ENCODE measurements at regions not wholly inside any gene's neighbourhood (a gene's known extent, or its start where the extent isn't known, plus 50 kb on each side); places are given as distances from the start of the nearest gene placed in this dataset.

- TF ChIP-seq FOXM1 (IDR thresholded peaks at IDR 0.05; ENCODE audit: borderline replicate concordance, low read depth): no peak
- no peak for TF ChIP-seq CEBPB (IDR thresholded peaks at IDR 0.05)
- no peak for TF ChIP-seq NFIC (IDR thresholded peaks at IDR 0.05)
- peak; percentile 57 for TF ChIP-seq REST (IDR thresholded peaks at IDR 0.05; ENCODE audit: low read depth)
Observed at GRCh38 chr18:55079481-55080355, 120.5 kb upstream of the CCDC68 start.

GRCh38 chr18:55079067-55079466, 119.8 kb upstream of the CCDC68 start:
- no peak for TF ChIP-seq TEAD4 (IDR thresholded peaks at IDR 0.05)
- no peak for TF ChIP-seq EGR1 (IDR thresholded peaks at IDR 0.05)
- no peak for TF ChIP-seq ZBTB7A (IDR thresholded peaks at IDR 0.05; ENCODE audit: low read depth)
- TF ChIP-seq TCF12 (IDR thresholded peaks at IDR 0.05; ENCODE audit: low read depth): no peak
- no peak for TF ChIP-seq EP300 (IDR thresholded peaks at IDR 0.05; ENCODE audit: borderline replicate concordance)
- no peak for TF ChIP-seq RAD21 (IDR thresholded peaks at IDR 0.05; ENCODE audit: low read depth)

GRCh38 chr18:55078303-55078932, 119.2 kb upstream of the CCDC68 start:
- TF ChIP-seq TCF12 (IDR thresholded peaks at IDR 0.05; ENCODE audit: low read depth) (no peak), EGR1 (IDR thresholded peaks at IDR 0.05) (no peak)

- TF ChIP-seq ZBTB7A (IDR thresholded peaks at IDR 0.05; ENCODE audit: low read depth): no peak
- TF ChIP-seq TEAD4 (IDR thresholded peaks at IDR 0.05): no peak
- no peak for TF ChIP-seq FOXM1 (IDR thresholded peaks at IDR 0.05; ENCODE audit: borderline replicate concordance, low read depth)
- TF ChIP-seq TCF12 (IDR thresholded peaks at IDR 0.05; ENCODE audit: low read depth): no peak
- TF ChIP-seq YY1 (IDR thresholded peaks at IDR 0.05; ENCODE audit: low read depth): no peak
- TF ChIP-seq RAD21 (IDR thresholded peaks at IDR 0.05; ENCODE audit: low read depth): no peak
- no peak for TF ChIP-seq MAX (IDR thresholded peaks at IDR 0.05)
- TF ChIP-seq TAF1 (IDR thresholded peaks at IDR 0.05; ENCODE audit: low read depth): no peak
- TF ChIP-seq CREB1 (IDR thresholded peaks at IDR 0.05; ENCODE audit: low read depth): no peak
- TF ChIP-seq NFIC (IDR thresholded peaks at IDR 0.05): no peak
- no peak for TF ChIP-seq USF1 (IDR thresholded peaks at IDR 0.05)
- no peak for TF ChIP-seq EP300 (IDR thresholded peaks at IDR 0.05; ENCODE audit: borderline replicate concordance)
- no peak for TF ChIP-seq CEBPB (IDR thresholded peaks at IDR 0.05)
- no peak for TF ChIP-seq REST (IDR thresholded peaks at IDR 0.05; ENCODE audit: low read depth)
- TF ChIP-seq EGR1 (IDR thresholded peaks at IDR 0.05): no peak
Observed at GRCh38 chr18:55076643-55077218, 117.5 kb upstream of the CCDC68 start.

GRCh38 chr18:55073834-55074233, 114.6 kb upstream of the CCDC68 start:
- TF ChIP-seq EP300 (IDR thresholded peaks at IDR 0.05; ENCODE audit: borderline replicate concordance) (no peak), YY1 (IDR thresholded peaks at IDR 0.05; ENCODE audit: low read depth) (no peak), TEAD4 (IDR thresholded peaks at IDR 0.05) (no peak), FOXM1 (IDR thresholded peaks at IDR 0.05; ENCODE audit: borderline replicate concordance, low read depth) (no peak), CEBPB (IDR thresholded peaks at IDR 0.05) (no peak), RAD21 (IDR thresholded peaks at IDR 0.05; ENCODE audit: low read depth) (no peak), ZBTB7A (IDR thresholded peaks at IDR 0.05; ENCODE audit: low read depth) (no peak), MAX (IDR thresholded peaks at IDR 0.05) (no peak)

- TF ChIP-seq TCF12 (IDR thresholded peaks at IDR 0.05; ENCODE audit: low read depth): no peak
- no peak for TF ChIP-seq FOXM1 (IDR thresholded peaks at IDR 0.05; ENCODE audit: borderline replicate concordance, low read depth)
- no peak for TF ChIP-seq MAX (IDR thresholded peaks at IDR 0.05)
- no peak for TF ChIP-seq TEAD4 (IDR thresholded peaks at IDR 0.05)
- no peak for TF ChIP-seq RAD21 (IDR thresholded peaks at IDR 0.05; ENCODE audit: low read depth)
- no peak for TF ChIP-seq CREB1 (IDR thresholded peaks at IDR 0.05; ENCODE audit: low read depth)
- TF ChIP-seq ZBTB7A (IDR thresholded peaks at IDR 0.05; ENCODE audit: low read depth): no peak
- no peak for TF ChIP-seq TAF1 (IDR thresholded peaks at IDR 0.05; ENCODE audit: low read depth)
- no peak for TF ChIP-seq REST (IDR thresholded peaks at IDR 0.05; ENCODE audit: low read depth)
- no peak for TF ChIP-seq EP300 (IDR thresholded peaks at IDR 0.05; ENCODE audit: borderline replicate concordance)
- no peak for TF ChIP-seq CEBPB (IDR thresholded peaks at IDR 0.05)
- TF ChIP-seq USF1 (IDR thresholded peaks at IDR 0.05): no peak
- no peak for TF ChIP-seq EGR1 (IDR thresholded peaks at IDR 0.05)
- no peak for TF ChIP-seq NFIC (IDR thresholded peaks at IDR 0.05)
- no peak for TF ChIP-seq YY1 (IDR thresholded peaks at IDR 0.05; ENCODE audit: low read depth)
Observed at GRCh38 chr18:55073116-55073515, 113.9 kb upstream of the CCDC68 start.
